ENCODE measurements at regions not wholly inside any gene's neighbourhood (a gene's known extent, or its start where the extent isn't known, plus 50 kb on each side); places are given as distances from the start of the nearest gene placed in this dataset.
A peak's percentile ranks its signal among the peaks of the same experiment; 100 is the strongest.

DNA sequence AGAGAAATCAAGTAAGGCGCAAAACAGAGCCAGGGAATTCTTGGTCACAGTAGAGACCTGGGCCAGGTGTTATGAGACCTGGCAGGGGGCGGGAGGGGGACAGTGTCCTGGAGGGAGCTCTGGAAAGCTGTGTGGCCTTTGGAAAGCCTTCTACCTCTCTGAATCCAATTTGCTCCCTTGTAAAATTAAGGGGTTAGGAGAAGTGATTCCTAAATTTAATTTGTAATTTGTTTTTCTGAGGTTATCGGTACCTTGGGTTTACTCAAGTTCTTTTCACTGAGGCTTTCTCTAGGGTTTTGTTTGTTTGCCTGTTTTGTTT is 920.8 kb downstream of the TYW1 start (continued):
- TF ChIP-seq HDAC2 (IDR thresholded peaks at IDR 0.05; ENCODE audit: borderline replicate concordance in 1 of 2, low read depth in 2 of 2, low read length in 2 of 2) = peak; percentile 3 to 94; a peak in 1 of 4 replicates
- no peak for TF ChIP-seq POU5F1 (IDR thresholded peaks at IDR 0.05; ENCODE audit: low read depth, low read length)
- no peak for TF ChIP-seq CHD2 (IDR thresholded peaks at IDR 0.05; ENCODE audit: low read length)
- no peak for TF ChIP-seq NRF1 (IDR thresholded peaks at IDR 0.05; ENCODE audit: low read depth, low read length)
- TF ChIP-seq PHF8 (conservative IDR thresholded peaks at IDR 0.05; ENCODE audit: low read depth, low read length) = no peak

All from H1 (cell line).